ENCODE measurements at regions not wholly inside any gene's neighbourhood (a gene's known extent, or its start where the extent isn't known, plus 50 kb on each side); places are given as distances from the start of the nearest gene placed in this dataset.

- intact Hi-C loops (cut with DNase I; ENCODE audit: low total_unique reads): no loop called here
- no peak overlapping the region for H3K4me3 ChIP-seq
- H3K27me3 ChIP-seq: no peaks in the 10 kb centered on the region
- no peaks in the 10 kb centered on the region for H3K36me3 ChIP-seq
- no peak overlapping the region for H3K27ac ChIP-seq
- DNase-seq: no peak
- no peak for TF ChIP-seq CTCF (IDR thresholded peaks at IDR 0.05)
- no peaks in the 10 kb centered on the region for H3K9me3 ChIP-seq
- H3K4me1 ChIP-seq: no peaks in the 10 kb centered on the region
Observed at GRCh38 chr14:87014856-87015255, 978.1 kb downstream of the GALC start.

GRCh38 chr14:87013583-87013982, 979.4 kb downstream of the GALC start:
- intact Hi-C loops (cut with DNase I; ENCODE audit: low total_unique reads): no loop called here
- TF ChIP-seq CTCF (IDR thresholded peaks at IDR 0.05): no peak
- no peaks in the 10 kb centered on the region for H3K27me3 ChIP-seq

GRCh38 chr14:87008965-87009364, 984.0 kb downstream of the GALC start:
- no peaks in the 10 kb centered on the region for H3K27me3 ChIP-seq
- no peak for TF ChIP-seq CTCF (IDR thresholded peaks at IDR 0.05)
- no peak overlapping the region for H3K27ac ChIP-seq
- intact Hi-C loops (cut with DNase I; ENCODE audit: low total_unique reads): no loop called here
- no peak overlapping the region for H3K4me3 ChIP-seq
- no peaks in the 10 kb centered on the region for H3K4me1 ChIP-seq
- no peak for DNase-seq
- no peaks in the 10 kb centered on the region for H3K36me3 ChIP-seq
- no peaks in the 10 kb centered on the region for H3K9me3 ChIP-seq

More at GRCh38 chr14:87013583-87013982, 979.4 kb downstream of the GALC start:
- DNase-seq: no peak
- no peak overlapping the region for H3K27ac ChIP-seq
- H3K36me3 ChIP-seq: no peaks in the 10 kb centered on the region
- no peaks in the 10 kb centered on the region for H3K4me1 ChIP-seq
- H3K9me3 ChIP-seq: no peaks in the 10 kb centered on the region
- no peak overlapping the region for H3K4me3 ChIP-seq

- H3K4me1 ChIP-seq: no peaks in the 10 kb centered on the region
- DNase-seq: no peak
- H3K9me3 ChIP-seq: no peaks in the 10 kb centered on the region
- no peak for TF ChIP-seq CTCF (IDR thresholded peaks at IDR 0.05)
- intact Hi-C loops (cut with DNase I; ENCODE audit: low total_unique reads): no loop called here
- no peak overlapping the region for H3K27ac ChIP-seq
- H3K36me3 ChIP-seq: no peaks in the 10 kb centered on the region
- no peak overlapping the region for H3K4me3 ChIP-seq
- no peaks in the 10 kb centered on the region for H3K27me3 ChIP-seq
Observed at GRCh38 chr14:87005280-87005679, 987.7 kb downstream of the GALC start.

- DNase-seq: no peak
- TF ChIP-seq CTCF (IDR thresholded peaks at IDR 0.05): no peak
- H3K4me1 ChIP-seq: no peaks in the 10 kb centered on the region
- H3K27ac ChIP-seq: no peak overlapping the region
- intact Hi-C loops (cut with DNase I; ENCODE audit: low total_unique reads): no loop called here
- no peak overlapping the region for H3K4me3 ChIP-seq
- H3K36me3 ChIP-seq: no peaks in the 10 kb centered on the region
- H3K27me3 ChIP-seq: no peaks in the 10 kb centered on the region
- H3K9me3 ChIP-seq: no peaks in the 10 kb centered on the region
Observed at GRCh38 chr14:87002776-87003175, 990.2 kb downstream of the GALC start.

GRCh38 chr14:87001333-87001732, 991.6 kb downstream of the GALC start:
- intact Hi-C loops (cut with DNase I; ENCODE audit: low total_unique reads): no loop called here
- H3K27ac ChIP-seq: no peak overlapping the region
- TF ChIP-seq CTCF (IDR thresholded peaks at IDR 0.05): no peak
- no peaks in the 10 kb centered on the region for H3K9me3 ChIP-seq
- H3K4me3 ChIP-seq: no peak overlapping the region
- H3K27me3 ChIP-seq: no peaks in the 10 kb centered on the region
- H3K4me1 ChIP-seq: no peaks in the 10 kb centered on the region
- H3K36me3 ChIP-seq: no peaks in the 10 kb centered on the region
- no peak for DNase-seq
